Non-pigmented ciliary epithelial cell (primary cell): ENCODE measurements at regions not wholly inside any gene's neighbourhood (a gene's known extent, or its start where the extent isn't known, plus 50 kb on each side); places are given as distances from the start of the nearest gene placed in this dataset.

Experiments
- DNase-seq: peaks from one replicate; pipeline ENCODE4 v3.0.0-alpha.2; 2010; ENCODE audit warnings: low read depth

DNA sequence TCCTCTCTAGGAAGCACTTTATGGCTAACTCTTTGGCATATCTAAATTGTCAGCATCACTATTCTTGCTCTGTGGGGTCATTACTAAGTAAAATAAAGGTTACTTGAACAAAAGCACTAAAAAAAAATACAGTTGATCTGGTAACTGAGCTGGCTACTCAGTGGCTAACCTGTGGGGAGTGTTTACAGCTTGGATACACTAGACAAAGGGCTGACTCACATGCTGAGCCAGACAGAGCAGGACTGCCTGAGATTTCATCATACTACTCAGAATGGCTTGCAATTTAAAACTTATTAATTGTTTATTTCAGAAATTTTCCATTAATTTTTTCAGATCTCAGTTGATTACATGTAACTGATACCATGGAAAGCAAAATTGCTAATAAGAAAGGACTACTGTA is 1690.4 kb upstream of the SLC39A10 start:
- DNase-seq, result peak; percentile 77

DNA sequence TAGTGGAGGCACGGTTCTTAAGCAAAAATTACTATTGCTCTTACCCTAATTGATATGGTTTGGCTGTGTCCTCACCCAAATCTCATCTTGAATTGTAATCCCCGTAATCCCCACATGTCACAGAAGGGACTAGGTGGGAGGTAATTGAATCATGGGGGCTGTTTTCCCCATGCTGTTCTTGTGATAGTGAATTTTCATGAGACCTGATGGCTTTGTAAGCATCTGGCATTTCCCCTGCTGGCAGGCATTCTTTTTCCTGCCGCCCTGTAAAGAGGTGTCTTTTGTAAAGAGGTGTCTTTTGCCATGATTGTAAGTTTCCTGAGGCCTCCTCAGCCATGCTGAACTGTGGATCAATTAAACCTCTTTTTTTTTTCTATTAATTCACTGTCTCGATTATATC is 1691.8 kb upstream of the SLC39A10 start:
- DNase-seq, result no peak

DNA sequence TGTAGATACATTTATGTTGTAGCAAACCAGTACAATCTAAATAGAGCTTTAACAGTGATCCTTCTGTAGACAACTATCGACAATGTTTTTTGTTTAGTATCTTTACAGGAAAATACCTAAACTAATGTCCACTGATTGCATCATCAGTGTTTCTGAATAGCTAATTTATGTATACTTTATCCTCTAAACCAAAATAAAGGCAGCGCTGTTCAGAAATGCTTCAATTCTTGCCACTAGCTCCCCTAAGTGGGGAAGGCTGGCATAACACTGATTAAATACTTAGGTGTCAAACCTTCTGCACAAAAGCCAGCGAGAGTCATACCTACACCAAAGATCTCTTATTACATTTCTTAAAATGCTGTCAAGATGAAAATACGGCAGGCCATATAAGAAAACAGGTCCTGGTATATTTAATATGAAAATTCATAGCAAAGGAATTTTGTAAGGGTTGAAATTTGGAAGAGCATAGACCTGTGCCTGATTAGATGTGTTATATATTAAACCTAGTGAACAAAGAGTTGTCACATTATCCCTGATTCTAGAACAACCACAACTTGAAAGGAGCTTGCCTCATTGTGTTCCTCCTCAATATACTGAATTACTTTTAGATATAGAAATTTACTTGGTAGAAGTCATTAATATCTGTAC is 1693.4 kb upstream of the SLC39A10 start:
- DNase-seq, result peak; percentile 35

DNA sequence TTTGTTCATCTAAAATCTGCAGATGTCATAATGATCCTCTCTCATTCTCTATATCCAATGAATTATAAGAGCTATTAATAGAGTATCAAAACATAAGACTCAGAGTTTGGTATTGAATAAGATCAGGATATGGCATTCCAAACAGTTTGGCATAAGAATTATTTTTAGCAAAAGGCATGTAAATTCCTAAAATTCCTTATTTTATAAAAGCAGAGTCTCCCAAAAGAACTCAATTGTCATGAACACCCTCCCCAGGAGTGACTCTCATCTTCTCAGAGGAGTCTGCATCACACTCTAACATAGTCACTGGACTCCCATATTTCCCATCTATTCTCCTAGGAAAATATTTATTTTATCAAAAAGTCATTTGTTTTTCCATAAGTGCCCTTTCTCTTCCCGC is 1710.2 kb upstream of the SLC39A10 start:
- no peak for DNase-seq

DNA sequence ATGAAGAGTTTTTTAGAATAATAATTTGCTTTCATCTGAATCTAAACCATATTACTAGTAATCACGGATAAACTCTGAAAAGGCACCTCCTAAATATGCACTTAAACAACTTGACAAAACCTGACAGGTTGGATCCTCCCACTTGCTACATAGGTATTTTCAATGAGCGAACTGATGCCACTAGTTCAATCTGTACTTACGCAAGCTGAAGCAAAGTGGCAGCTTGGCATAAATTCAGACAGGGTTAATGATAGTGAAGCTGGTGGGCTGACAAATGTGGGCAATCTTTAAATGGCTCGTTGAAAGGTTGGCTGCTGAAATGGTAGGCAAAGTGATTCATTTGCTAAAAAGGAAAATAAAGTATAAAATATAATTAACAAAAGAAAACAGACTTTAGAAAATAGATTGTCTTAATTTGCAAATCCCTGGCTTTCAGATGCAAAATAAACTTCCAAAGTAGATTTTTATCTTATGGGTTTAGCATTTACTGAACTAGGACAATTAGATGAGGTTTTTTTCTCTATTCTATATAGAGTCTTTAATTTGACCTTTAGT is 1713.5 kb upstream of the SLC39A10 start:
- no peak for DNase-seq

DNA sequence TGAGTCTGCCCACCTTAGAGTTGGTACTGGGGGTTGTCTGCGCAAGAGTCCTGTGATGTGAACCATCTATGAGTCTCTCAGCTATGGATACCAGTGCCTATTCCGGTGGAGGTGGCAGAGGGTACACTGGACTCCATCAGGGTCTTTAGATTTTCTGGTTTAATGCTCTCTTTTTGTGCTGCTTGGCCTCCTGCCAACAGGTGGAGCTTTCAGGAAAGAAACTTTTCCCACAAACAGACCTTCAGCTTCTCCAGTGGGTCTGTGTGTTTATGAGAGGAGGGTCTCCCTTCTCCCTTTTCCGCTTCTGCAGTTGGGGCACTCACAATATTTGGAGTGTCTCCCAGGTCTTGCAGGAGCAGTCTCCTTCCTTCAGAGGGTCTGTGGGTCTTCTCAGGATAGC is 1721.9 kb upstream of the SLC39A10 start:
- no peak for DNase-seq

DNA sequence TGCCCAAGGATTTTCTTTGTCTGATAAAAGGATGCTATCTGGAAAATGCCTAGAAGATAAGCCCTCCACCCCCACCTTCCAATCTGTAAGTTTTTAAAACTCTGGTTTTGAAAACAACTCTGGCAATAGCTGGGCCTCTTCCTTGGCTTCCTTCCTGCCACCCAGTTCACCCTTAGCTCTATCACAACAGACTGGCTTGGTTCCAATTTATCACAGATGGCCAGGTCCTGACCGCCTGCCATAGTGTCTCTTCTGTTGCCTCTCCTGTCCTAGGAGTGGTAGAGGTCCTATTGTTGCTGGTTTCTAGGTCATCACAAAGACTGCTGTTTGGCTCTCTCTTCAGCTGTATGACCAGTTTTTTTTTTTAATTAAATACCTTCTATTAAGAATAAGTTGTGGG is 1727.9 kb upstream of the SLC39A10 start:
- DNase-seq, result no peak

DNA sequence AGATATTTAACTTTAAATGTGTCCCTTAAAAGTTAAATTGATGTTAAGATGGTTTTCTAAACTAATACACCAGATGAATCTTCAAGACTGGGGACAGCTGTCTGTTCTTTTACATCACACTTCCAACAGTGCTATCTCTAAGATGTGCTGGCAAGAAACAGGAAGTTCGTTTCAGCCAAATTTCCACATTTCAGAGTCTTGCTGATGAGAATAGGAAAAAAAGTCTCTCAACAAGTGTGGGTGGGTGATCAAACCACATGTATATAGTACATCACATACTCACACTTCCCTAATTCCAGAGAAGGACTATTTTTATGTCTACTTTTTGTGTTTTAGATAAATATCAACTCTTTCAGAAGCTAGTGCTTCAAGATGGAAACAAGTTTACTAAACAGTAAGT is 1712.8 kb upstream of the TMEFF2 start:
- DNase-seq, result no peak

DNA sequence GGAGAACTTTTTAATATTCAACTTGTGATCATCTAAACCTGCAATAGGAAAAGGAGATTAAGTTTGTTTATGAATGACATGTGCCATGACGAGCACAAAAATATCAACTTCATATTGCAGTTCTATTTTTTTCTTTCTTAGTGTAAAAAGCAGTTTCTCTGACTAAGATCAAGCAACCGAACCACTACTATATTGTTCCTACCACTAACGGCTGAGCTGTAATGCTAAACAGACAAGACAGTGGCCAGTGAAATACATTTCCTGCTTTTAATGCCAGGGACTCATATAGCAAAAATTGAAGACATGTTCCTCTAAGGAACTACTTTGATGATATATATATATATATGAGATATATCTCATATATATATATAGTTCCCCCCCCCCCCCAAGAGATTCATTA is 1705.6 kb upstream of the TMEFF2 start:
- no peak for DNase-seq

DNA sequence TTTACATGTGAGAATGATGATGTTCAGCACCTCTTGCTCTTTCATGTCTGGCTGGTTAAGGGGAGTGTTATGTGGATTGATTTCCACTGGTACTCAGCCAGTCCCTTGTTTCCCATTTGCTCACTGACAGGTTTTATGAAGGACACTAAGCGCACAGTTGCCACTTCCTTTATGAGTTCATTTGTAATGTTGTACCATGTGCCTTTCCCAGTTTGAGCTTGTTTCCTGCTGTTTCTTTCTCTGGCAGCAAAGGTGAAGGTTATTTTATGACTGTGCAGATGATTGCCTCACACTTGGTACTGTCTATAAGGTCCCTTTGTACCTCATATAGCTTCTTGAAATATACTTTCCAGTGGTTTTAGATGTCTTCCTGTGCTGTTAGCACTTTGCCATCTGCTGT is 1700.5 kb upstream of the TMEFF2 start:
- no peak for DNase-seq

DNA sequence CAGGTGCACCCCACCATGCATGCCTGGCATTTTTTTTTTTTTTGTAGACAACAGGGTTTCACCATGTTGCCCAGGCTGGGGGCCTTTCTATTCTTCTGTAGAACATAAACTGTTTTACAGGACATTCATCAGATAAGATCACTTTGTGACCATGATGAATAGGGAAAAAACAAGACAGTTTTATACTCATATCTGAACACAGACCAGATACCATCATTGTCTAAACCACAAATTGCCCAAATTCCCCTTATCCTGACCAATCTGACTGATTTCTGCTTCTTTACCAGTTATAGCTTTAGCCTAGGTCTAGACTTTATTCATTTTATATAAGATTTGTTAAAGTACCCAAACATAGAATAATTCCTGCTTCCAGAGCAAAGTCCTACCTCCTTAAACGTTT is 1699.3 kb upstream of the TMEFF2 start:
- no peak for DNase-seq

DNA sequence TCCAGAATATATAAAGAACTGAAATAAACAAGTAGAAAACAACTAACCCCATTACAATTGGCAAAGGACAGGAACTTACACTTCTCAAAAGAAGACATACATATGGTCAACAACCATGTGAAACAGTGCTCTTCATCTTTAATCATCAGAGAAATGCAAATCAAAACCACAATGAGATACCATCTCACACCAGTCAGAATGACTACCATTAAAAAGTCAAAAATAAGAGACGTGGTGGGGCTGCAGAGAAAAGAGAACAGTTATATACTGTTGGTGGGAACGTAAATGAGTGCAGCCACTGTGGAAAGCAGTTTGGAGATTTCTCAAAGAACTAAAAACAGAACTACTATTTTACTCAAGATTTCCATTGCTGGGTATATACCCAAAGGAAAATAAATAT is 1696.3 kb upstream of the TMEFF2 start:
- no peak for DNase-seq

DNA sequence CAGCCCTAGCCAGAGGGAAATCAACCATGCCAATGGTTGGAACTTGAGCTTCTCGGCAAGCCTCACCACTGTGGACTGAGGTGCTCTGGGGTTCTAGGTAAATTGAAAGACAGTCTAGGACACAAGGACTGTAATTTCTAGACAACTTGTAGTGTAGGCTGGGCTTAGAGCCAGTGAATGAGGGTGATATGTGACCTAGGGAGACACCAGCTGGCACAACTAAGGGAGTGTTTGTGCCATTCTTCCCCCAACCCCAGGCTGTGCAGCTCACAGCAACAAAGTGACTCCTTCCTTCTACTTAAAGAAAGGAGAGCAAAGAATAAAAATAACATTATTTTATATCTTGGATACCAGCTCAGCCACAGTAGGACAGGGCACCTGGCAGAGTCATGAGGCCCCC is 1690.7 kb upstream of the TMEFF2 start:
- no peak for DNase-seq

DNA sequence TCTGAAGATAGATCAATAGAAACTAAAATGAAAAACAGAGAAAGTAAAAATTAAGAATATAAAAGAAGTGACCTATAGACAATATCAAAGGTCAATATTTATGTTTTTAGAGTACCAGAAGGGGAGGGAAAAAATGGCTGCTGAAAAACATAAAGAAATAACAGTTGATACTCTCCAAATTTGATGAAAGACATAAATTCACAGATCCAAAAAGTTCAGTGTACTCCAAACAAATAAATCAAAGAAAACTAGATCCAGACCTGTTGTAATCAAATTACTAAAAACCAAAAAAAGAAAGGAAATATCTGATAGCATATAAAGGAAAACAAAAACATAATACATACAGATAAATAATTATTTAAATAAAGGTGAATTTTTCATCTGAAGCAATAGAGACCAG is 1689.1 kb upstream of the TMEFF2 start:
- DNase-seq, result no peak

DNA sequence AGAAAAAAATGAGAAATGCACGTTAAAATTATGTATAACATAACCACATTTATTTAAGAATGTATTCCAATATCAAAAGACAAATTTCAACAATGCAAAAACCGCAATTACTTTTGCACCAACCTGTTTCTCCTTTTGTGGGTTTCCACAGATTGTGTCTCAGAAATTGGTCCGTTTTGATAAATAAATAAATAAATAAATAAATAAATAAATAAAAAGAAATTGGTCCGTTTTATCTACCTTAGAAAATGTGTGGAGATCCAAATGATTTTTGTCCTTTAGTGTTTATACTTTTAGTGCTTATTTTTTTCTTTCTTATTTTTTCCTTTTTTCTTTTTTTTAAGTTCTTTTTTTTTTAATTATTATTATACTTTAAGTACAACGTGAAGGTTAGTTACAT is 1682.2 kb upstream of the TMEFF2 start:
- no peak for DNase-seq

DNA sequence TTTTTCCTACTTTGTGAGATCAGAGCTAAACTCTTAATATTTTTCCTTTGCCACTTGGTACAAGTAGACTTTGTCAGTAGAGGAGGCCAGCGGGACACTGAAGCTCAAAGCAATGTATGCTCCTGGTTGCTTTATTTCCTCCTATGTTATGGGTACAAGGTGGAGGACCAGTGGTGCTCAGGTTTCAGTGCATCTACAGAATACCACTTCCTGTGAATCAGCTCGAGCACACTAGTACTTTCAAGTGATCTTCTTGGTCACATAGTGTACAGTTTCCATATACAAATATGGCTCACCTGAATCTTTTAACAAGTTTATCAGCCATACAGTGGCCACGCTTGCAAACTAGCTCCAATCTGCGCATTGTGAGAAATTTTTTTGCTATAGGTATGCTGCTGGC is 1674.8 kb upstream of the TMEFF2 start:
- no peak for DNase-seq

DNA sequence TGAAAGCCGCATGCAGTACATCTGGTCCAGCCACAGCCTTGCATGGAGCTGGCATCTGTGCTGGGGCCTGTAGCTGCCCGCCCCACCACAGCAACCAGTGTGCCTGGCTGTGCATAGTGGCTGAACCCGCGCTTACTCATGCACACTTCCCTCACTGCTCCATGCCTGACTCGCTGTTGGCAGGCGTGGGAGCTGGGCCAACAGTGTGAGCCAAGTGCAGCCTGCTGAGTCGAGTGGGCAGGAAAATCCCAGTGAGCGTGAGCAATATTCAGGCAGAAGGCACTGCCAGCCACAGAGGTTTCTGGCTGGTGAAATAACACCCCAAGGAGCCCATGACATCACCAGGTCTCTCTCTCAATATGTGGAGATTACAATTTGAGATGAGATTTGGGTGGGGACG is 1674.1 kb upstream of the TMEFF2 start:
- no peak for DNase-seq

DNA sequence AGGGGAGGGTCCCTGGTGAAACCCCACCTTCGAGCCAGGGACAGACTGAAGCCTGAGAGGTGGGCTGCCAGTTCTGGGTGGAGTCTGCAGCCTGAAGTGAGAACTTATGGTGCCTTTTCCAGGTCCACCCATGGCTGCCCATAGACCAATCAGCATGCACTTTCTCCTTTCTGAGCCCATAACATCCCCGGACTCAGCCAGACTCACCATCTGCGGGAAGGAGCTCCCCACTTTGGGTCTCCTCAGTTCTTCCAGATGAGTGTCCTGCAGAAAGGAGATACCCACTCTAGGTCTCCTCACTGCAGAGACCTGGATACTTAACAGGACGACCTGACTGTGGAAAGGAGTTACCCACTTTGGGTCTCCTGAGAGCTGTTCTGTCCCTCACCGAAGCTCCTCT is 1673.4 kb upstream of the TMEFF2 start:
- DNase-seq, result no peak

DNA sequence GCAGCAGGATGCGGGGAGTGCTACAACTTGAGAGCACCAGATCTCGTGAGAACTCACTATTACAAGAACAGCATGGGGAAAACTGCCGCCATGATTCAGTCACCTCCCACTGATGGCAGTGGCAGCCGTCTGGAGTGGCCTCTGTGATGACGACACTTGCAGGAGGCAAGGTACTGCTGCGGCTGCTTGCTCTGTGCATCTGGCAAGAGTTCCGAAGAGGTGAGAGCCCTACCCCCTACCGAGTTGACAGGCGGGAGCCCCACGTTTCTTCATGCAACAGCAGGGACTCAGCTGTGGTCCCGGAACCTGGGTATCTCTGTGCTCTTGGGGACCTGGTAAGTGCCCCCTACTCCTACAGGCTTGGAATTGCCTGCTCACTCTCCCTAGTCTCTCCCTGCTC is 1672.7 kb upstream of the TMEFF2 start:
- DNase-seq, result no peak

DNA sequence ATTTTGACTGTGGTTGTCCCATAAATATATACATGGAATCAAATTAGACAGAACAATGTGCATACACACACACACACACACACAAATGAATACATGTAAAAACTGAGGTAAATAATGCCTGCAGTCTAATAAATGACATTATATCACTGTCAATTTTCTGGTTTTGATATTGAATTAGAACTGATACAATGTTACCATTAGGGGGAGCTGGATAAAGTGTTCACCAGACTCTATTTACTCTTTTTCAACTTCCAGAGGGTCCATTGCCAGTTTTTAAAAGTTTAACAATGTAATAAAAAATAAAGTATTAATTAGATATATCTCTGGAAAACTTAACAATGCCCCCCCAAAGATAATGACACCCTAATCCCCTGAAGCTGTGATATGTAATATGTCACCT is 1666.8 kb upstream of the TMEFF2 start:
- no peak for DNase-seq

DNA sequence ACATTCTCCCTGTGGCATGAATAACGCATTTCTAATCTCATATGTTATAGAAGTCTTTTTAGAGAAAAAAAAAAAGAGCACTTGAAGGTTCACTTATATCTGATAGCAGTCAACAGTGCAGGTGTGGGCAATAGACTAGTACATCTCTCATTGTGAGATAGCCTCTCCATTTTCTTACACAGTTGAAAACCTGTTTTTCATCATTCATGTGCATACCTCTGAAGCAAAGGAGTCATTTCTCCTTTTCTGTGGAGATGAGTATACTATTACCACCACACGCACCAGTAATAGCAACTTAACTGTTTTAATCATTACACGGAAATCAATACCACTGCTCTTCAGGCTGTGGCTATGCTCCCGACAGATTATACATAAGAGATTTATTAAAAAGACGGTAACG is 1653.3 kb upstream of the TMEFF2 start:
- DNase-seq, result no peak

DNA sequence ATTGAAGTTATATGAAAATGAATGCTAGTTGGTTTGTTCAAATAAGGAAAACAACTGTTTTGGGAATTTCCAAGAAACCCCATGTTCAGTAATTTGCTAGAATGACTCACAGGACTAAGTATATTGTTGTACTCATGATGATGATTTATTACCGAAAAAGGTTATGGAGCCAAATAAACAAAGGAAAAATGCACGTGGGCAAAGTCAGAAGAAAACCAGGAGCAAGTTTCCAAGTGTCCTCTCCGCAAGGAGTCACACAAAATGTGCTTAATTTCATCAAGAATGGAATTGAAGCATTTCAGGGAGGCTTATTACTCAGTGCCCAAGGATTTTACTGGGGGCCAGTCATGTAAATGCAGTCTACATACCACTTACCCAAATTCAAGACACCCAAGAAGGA is 1652.4 kb upstream of the TMEFF2 start:
- DNase-seq, result no peak

DNA sequence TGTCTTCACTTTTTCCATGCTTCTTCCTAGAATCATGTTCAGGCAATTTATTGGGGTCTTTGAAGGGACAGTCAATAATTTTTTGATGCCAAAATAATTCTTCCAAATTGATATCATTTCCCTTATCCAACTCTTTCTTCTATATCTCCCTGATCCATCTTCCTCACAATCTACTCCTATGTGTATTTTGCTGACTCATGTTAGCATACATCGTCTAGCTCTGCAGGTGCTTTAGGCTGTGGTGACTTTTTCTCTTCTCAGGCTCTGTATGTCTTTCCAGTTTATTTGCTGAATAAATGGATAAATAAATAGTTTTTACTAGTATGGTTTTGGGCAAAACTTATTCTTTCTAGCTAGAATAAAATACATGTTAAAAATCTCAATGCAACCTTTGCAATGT is 1650.9 kb upstream of the TMEFF2 start:
- no peak for DNase-seq

DNA sequence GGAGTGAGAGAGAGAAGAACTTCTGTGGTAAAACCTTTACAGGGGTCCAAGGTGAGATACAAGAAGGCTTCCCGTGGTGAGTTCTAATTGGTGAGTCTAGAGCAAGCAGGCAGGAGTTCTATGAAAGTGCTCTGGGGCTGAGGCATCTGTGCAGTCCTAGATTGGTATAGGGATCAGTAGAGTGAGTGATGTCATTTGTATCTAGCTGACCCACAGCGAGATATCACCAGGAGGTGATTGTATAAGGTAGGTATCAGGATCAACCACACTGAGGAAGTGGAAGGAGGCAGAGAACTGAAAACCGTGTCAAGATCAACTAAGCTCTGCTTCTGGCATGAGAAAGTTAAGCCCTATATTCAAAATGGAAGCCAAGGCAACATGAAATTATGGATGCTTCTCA is 1648.9 kb upstream of the TMEFF2 start:
- DNase-seq, result no peak
